ENCODE measurements at regions not wholly inside any gene's neighbourhood (a gene's known extent, or its start where the extent isn't known, plus 50 kb on each side); places are given as distances from the start of the nearest gene placed in this dataset.

- Histone ChIP-seq H3K36me3 (no peaks in the 10 kb centered on the region), H3K27me3 (no peaks in the 10 kb centered on the region), H3K4me1 (ENCODE audit: low read depth) (no peaks in the 10 kb centered on the region), H3K9me3 (ENCODE audit: low read depth) (no peaks in the 10 kb centered on the region), H3K27ac (no peak overlapping the region), H3K4me3 (no peak overlapping the region)
- DNase-seq (ENCODE audit: low read depth in 1 of 2, low spot score in 1 of 2) = no peak
- TF ChIP-seq, protein P1, sequence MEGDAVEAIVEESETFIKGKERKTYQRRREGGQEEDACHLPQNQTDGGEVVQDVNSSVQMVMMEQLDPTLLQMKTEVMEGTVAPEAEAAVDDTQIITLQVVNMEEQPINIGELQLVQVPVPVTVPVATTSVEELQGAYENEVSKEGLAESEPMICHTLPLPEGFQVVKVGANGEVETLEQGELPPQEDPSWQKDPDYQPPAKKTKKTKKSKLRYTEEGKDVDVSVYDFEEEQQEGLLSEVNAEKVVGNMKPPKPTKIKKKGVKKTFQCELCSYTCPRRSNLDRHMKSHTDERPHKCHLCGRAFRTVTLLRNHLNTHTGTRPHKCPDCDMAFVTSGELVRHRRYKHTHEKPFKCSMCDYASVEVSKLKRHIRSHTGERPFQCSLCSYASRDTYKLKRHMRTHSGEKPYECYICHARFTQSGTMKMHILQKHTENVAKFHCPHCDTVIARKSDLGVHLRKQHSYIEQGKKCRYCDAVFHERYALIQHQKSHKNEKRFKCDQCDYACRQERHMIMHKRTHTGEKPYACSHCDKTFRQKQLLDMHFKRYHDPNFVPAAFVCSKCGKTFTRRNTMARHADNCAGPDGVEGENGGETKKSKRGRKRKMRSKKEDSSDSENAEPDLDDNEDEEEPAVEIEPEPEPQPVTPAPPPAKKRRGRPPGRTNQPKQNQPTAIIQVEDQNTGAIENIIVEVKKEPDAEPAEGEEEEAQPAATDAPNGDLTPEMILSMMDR (IDR thresholded peaks at IDR 0.05; ENCODE audit: low read depth, low read length) = no peak
Observed at GRCh38 chr9:89822996-89823395, 218.2 kb downstream of the GADD45G start.

DNA sequence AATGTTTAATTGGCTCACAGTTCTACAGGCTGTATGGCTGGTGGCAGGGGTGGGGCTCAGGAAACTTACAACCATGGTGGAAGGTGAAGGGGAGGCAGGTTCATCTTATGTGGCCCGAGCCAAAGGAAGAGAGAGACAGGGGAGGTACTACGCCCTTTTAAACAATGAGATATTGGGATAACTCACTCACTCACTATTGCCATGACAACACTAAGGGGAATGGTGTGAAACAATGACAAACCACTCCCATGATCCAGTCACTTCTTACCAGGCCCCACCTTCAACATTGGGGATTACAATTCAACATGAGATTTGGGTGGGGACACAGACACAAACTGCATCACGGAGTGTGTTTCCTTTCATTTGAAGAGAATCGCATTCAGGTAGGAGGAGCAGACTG is 220.9 kb downstream of the GADD45G start:
- Histone ChIP-seq H3K36me3 (no peaks in the 10 kb centered on the region), H3K27me3 (no peaks in the 10 kb centered on the region), H3K4me3 (no peak overlapping the region), H3K9me3 (ENCODE audit: low read depth) (no peaks in the 10 kb centered on the region), H3K27ac (no peak overlapping the region), H3K4me1 (ENCODE audit: low read depth) (no peaks in the 10 kb centered on the region)
- TF ChIP-seq, protein P1 (IDR thresholded peaks at IDR 0.05; ENCODE audit: low read depth, low read length) = no peak
- DNase-seq (ENCODE audit: low read depth in 1 of 2, low spot score in 1 of 2) = no peak

GRCh38 chr9:89826186-89826585 is 221.4 kb downstream of the GADD45G start:
- Histone ChIP-seq H3K27ac (no peak overlapping the region), H3K4me3 (no peak overlapping the region), H3K27me3 (no peaks in the 10 kb centered on the region), H3K36me3 (no peaks in the 10 kb centered on the region), H3K4me1 (ENCODE audit: low read depth) (no peaks in the 10 kb centered on the region), H3K9me3 (ENCODE audit: low read depth) (no peaks in the 10 kb centered on the region)
- TF ChIP-seq, protein P1 (IDR thresholded peaks at IDR 0.05; ENCODE audit: low read depth, low read length) = no peak
- DNase-seq (ENCODE audit: low read depth in 1 of 2, low spot score in 1 of 2) = no peak

DNA sequence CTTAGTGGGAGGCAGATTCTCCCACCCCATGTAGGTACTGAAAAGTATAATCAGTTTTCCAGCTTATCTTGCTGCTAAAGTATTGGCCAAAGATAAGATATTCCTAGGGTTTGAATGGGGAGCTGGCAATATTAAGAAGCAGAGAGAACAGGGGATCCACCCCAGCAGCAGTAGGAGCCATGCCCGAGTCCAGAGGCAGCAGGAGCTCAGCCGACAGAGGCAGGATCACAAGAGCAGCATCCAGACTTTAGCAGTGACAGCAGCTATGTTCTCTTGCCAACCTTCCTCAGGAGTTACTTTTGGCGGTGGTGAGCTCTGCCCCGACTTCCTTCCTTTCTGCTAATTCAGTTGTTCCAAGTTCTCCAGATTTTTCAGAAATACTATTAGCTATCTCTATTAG is 224.5 kb downstream of the GADD45G start:
- no peaks in the 10 kb centered on the region for H3K36me3 ChIP-seq
- no peak for DNase-seq (ENCODE audit: low read depth in 1 of 2, low spot score in 1 of 2)
- no peaks in the 10 kb centered on the region for H3K4me1 ChIP-seq (ENCODE audit: low read depth)
- H3K27me3 ChIP-seq = no peaks in the 10 kb centered on the region
- TF ChIP-seq, protein P1 (IDR thresholded peaks at IDR 0.05; ENCODE audit: low read depth, low read length) = no peak
- no peaks in the 10 kb centered on the region for H3K9me3 ChIP-seq (ENCODE audit: low read depth)
- no peak overlapping the region for H3K27ac ChIP-seq
- no peak overlapping the region for H3K4me3 ChIP-seq

DNA sequence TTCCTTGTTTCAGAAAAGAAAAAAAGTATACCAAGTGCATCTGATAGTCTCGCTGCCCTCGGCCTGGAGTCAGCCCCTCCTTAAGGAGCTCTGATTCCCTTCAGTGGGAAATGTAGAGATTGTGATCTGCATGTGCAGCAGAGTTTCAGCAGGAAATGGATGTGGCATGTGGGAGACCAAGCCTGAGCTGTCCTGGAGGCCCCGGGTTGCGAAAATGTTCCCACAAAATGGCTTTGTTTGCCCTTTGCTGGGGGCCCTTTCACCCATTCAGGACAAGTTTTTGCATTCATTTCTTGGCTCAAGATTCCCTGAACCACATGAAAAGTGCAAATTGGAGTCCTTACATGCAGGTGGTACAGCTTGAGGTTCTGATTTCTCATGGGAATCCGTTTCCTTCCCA is 230.9 kb downstream of the GADD45G start:
- H3K27me3 ChIP-seq = no peaks in the 10 kb centered on the region
- H3K9me3 ChIP-seq (ENCODE audit: low read depth) = no peaks in the 10 kb centered on the region
- peak in 1 of 2 donors; percentile 15 for DNase-seq (ENCODE audit: low read depth in 1 of 2, low spot score in 1 of 2)
- peaks cover 16% of the 10 kb centered on the region for H3K4me1 ChIP-seq (ENCODE audit: low read depth)
- H3K27ac ChIP-seq = no peak overlapping the region
- no peaks in the 10 kb centered on the region for H3K36me3 ChIP-seq
- no peak overlapping the region for H3K4me3 ChIP-seq
- TF ChIP-seq, protein P1 (IDR thresholded peaks at IDR 0.05; ENCODE audit: low read depth, low read length) = no peak

Measured in cardiac muscle cell (in vitro differentiated cells and primary cell).